Mucosa of rectum (tissue), 2 donors: ENCODE measurements at regions not wholly inside any gene's neighbourhood (a gene's known extent, or its start where the extent isn't known, plus 50 kb on each side); places are given as distances from the start of the nearest gene placed in this dataset.

Experiments
- H3K27ac ChIP-seq, 2 donors: one replicate each; pipeline ENCODE4 v1.7.0; 2013; ENCODE audit warnings: inconsistent platforms in 2 of 2, low read depth in 2 of 2, low read length in 2 of 2
- H3K27me3 ChIP-seq, 2 donors: one replicate each; pipeline ENCODE4 v1.7.0; 2013; ENCODE audit warnings: low read length in 2 of 2; ENCODE audit not compliant: control insufficient read depth in 2 of 2, insufficient read depth in 2 of 2
- H3K36me3 ChIP-seq, 2 donors: one replicate each; pipeline ENCODE4 v1.7.0; 2013; ENCODE audit warnings: low read length in 2 of 2; ENCODE audit not compliant: control insufficient read depth in 2 of 2, insufficient read depth in 2 of 2
- H3K4me1 ChIP-seq, 2 donors: one replicate each; pipeline ENCODE4 v1.7.0; 2013; ENCODE audit warnings: low read length in 2 of 2, mild to moderate bottlenecking in 1 of 2; ENCODE audit not compliant: control insufficient read depth in 2 of 2, insufficient read depth in 2 of 2
- H3K4me3 ChIP-seq, 2 donors: one replicate each; pipeline ENCODE4 v1.7.0; 2013; ENCODE audit warnings: low read length in 2 of 2
- H3K9ac ChIP-seq, 2 donors: one replicate each; pipeline ENCODE4 v1.7.0; 2013; ENCODE audit warnings: low read length in 2 of 2, low read depth in 1 of 2, mild to moderate bottlenecking in 1 of 2
- H3K9me3 ChIP-seq, 2 donors: one replicate each; pipeline ENCODE4 v1.7.0; 2013; ENCODE audit warnings: low read length in 2 of 2; ENCODE audit not compliant: control insufficient read depth in 2 of 2
- donor health status: healthy.
- donor health status: Normal muscosa, but diverticular disease.

DNA sequence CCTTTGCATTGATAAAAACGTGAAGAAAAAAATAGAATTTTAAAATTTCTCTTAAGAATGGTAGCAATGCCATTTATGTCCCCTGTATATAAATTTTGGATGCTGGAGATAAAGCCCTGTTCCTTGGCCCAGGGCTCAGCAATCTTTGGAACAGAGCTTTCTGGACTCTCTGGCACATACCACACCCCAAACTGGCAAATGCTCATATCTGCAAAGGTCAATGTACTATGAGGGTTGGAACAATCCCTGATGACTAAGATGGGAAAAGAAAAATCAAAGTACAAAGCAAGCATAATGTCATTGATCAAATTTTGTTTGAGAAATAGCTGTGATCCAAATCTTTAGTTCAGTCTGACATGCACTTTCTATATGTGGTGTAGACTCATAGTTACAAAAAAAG, 158.1 kb upstream of the HCRTR2 start:
- peaks cover 0 to 4% of the 10 kb centered on the region in 2 donors for H3K4me1 ChIP-seq
- no peaks in the 10 kb centered on the region for H3K9me3 ChIP-seq
- no peaks in the 10 kb centered on the region for H3K36me3 ChIP-seq
- no peak overlapping the region for H3K27ac ChIP-seq
- H3K4me3 ChIP-seq, result no peak overlapping the region
- no peak overlapping the region for H3K9ac ChIP-seq
- no peaks in the 10 kb centered on the region for H3K27me3 ChIP-seq

DNA sequence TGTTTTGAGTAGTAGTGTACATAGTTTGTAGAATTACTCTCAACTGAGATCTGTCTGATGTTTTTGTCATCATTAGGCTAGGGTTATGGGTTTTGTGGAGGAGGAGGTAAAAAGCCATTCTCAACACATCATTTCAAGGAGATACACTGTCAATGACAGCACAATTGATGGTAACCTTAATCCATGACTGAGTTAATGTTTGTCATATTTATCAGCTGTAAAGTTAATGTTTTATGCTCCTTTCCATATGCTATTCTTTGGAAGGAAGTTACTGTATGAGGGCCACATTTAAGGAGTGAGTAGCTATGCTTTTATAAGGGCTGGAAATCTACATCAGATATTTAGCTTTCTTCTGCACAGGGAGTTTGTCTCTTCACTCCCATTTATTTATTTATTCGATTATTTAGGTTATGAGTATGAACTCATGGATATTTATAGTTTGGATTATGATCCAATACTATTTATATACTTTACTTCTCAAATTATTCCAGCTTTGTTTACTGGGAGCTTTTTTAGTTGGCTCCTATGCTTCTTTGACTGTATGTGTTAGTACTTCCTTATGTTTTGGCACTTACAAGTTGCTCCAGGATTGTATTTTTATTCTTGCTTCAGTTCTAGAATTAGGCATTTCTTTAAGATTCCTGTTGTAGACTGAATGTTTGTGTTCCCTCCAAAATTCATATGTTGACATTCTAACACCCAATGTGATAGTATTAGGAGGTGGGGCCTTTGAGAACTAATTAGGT, 156.6 kb upstream of the HCRTR2 start:
- no peaks in the 10 kb centered on the region for H3K27me3 ChIP-seq
- H3K4me1 ChIP-seq, result peaks cover 0 to 4% of the 10 kb centered on the region in 2 donors
- no peaks in the 10 kb centered on the region for H3K36me3 ChIP-seq
- H3K27ac ChIP-seq, result no peak overlapping the region
- no peak overlapping the region for H3K9ac ChIP-seq
- no peaks in the 10 kb centered on the region for H3K9me3 ChIP-seq
- H3K4me3 ChIP-seq, result no peak overlapping the region

DNA sequence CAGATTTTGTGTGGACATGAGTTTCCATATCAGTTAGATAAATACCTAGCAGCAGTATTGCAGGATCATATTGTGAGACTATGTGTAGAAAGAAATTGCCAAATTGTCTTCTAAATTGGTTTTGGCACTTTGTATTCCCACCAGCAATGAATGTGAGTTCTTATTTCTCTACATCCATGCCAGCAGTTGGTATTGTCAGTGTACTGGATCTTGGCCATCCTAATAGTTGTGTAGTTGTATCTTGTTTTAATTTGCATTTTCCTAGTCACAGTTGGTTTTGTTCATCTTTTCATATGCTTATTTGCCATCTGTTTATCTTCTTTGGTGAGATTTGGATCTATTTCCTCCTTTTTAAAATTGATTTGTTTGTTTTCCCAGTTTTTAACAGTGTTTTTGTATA, 154.7 kb upstream of the HCRTR2 start:
- Histone ChIP-seq H3K9me3 (no peaks in the 10 kb centered on the region), H3K27me3 (no peaks in the 10 kb centered on the region), H3K4me1 (peaks cover 0 to 4% of the 10 kb centered on the region in 2 donors), H3K36me3 (no peaks in the 10 kb centered on the region), H3K4me3 (no peak overlapping the region), H3K27ac (no peak overlapping the region), H3K9ac (no peak overlapping the region)

DNA sequence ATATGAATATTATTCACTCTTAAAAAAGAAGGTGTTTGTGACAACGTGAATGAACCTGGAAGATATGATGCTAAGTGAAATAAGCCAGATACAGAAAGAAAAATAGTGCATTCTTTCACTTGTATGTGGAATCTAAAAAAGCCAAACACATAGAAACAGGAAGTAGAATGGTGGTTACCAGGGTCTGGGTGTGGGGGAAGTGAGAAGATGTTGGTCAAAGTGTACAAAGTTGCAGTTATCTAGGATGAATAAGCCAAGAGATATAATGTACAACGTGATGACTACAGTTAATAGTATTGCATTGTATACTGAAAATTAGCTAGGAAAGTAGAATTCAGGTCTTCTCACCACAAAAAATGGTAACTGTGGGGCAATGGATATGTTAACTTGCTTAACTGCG, 151.1 kb upstream of the HCRTR2 start:
- Histone ChIP-seq H3K4me1 (peaks cover 0 to under 1% of the 10 kb centered on the region in 2 donors), H3K36me3 (no peaks in the 10 kb centered on the region), H3K27ac (no peak overlapping the region), H3K4me3 (no peak overlapping the region), H3K9me3 (no peaks in the 10 kb centered on the region), H3K9ac (no peak overlapping the region), H3K27me3 (no peaks in the 10 kb centered on the region)

DNA sequence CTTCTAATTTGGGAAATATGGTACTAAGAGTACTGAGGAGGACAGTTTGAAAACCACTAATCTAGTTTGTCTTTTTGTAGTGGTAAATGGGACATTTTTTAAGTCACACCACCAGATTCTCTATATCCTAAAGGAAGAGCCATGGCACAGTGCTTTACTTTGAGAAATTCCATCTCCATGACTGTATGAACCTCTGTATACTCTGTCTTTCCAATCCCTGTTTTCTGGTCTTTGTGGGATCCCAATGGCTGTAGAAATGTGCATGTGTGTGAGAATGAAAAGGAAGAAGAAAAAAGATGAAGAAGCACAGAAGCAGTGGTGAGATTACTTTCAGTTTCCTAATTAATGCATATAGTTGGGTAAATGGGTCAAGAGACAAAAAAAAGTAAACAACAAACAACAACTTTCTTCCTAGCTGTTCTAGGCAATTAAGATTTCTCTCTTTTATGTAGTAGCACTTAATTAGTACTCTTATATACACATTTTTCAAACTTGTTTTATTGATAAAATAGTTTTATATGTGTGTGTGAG, 141.2 kb upstream of the HCRTR2 start:
- no peaks in the 10 kb centered on the region for H3K9me3 ChIP-seq
- no peaks in the 10 kb centered on the region for H3K27me3 ChIP-seq
- H3K27ac ChIP-seq, result no peak overlapping the region
- no peaks in the 10 kb centered on the region for H3K4me1 ChIP-seq
- H3K4me3 ChIP-seq, result no peak overlapping the region
- H3K36me3 ChIP-seq, result no peaks in the 10 kb centered on the region
- H3K9ac ChIP-seq, result no peak overlapping the region

DNA sequence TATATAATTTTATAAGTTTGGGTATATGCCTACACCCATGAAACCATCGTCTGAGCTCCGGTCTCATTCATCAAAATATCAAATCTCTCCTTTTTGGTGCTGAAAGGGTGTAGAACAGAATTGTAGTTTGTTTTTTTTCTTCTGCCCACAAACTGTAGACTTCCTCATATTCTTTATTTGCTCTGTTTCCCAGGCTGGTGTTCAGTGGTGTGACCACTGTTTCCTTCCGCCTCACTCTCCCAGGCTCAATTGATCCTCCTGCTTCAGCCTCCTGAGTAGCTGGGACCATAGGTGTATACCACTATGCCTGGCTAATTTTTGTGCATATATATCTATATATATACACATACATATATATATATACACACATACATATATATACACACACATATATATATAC, 139.6 kb upstream of the HCRTR2 start:
- no peak overlapping the region for H3K4me3 ChIP-seq
- H3K36me3 ChIP-seq, result no peaks in the 10 kb centered on the region
- H3K9me3 ChIP-seq, result no peaks in the 10 kb centered on the region

DNA sequence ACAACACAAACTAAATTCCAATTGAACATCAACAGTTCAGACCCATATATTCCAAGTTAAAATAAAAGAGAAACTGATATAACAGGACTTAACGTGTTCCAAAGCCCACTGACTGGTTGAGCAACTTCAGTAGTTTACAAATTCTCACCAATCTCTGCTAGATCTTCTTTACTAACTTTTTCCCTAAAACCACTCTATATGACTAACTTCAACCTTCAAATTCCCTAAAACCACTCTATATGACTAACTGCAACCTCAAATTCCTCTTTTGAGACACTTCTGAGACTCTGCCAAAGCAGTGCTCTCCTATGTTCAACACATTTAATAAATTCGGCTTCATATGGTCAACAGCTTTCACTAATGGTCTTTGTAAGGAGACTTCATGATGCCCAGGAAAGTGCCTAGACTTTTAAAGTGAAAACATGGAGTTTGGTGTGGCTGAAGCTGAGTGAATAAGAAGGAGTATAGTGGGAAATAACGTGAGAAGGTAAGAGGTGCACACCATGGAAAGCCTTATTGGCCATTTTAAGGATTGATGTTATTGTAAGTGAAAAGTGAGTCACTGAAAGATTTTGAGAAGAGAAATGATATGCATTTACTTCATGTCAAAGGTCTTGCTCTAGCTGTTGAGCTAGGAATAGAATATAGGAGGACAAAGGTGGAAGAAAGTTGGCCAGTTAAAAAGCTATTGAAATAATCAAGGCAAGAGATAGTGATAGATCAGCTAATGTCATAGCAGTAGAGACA, 134.0 kb upstream of the HCRTR2 start:
- Histone ChIP-seq H3K9me3 (no peaks in the 10 kb centered on the region), H3K27ac (no peak overlapping the region), H3K9ac (no peak overlapping the region), H3K36me3 (no peaks in the 10 kb centered on the region), H3K27me3 (no peaks in the 10 kb centered on the region), H3K4me1 (no peaks in the 10 kb centered on the region), H3K4me3 (no peak overlapping the region)

More for the DNA sequence above, 139.6 kb upstream of the HCRTR2 start:
- Histone ChIP-seq H3K9ac (no peak overlapping the region), H3K27ac (no peak overlapping the region), H3K27me3 (no peaks in the 10 kb centered on the region), H3K4me1 (no peaks in the 10 kb centered on the region)

DNA sequence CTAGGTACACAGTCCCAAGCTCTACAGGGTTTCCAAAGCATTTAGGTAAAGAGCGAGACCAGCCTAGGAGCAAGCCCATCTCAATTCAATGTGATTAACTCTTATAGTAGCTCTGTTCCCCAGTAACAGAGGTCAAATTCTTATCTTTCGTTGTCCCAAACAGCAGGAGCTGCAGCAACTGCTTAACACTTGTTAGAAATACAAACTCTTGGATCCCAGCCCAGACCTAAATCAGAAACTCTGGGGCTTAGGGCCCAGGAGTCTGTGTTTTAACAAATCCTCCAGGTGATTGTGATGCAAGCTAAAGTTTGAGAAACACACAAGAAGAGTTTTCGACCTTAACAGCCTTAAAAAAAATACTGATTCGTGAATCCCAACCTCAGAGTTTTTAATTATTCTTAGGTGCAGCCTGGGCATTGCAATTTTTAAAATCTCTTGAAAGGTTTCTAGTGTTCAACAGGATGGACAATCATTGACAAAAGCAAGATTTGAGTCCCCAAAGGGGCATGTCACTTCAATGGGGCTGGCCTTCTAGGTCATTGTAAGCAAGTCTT, 127.4 kb upstream of the HCRTR2 start:
- no peak overlapping the region for H3K27ac ChIP-seq
- no peak overlapping the region for H3K9ac ChIP-seq
- no peaks in the 10 kb centered on the region for H3K36me3 ChIP-seq
- no peak overlapping the region for H3K4me3 ChIP-seq
- no peaks in the 10 kb centered on the region for H3K27me3 ChIP-seq
- no peaks in the 10 kb centered on the region for H3K4me1 ChIP-seq
- no peaks in the 10 kb centered on the region for H3K9me3 ChIP-seq

DNA sequence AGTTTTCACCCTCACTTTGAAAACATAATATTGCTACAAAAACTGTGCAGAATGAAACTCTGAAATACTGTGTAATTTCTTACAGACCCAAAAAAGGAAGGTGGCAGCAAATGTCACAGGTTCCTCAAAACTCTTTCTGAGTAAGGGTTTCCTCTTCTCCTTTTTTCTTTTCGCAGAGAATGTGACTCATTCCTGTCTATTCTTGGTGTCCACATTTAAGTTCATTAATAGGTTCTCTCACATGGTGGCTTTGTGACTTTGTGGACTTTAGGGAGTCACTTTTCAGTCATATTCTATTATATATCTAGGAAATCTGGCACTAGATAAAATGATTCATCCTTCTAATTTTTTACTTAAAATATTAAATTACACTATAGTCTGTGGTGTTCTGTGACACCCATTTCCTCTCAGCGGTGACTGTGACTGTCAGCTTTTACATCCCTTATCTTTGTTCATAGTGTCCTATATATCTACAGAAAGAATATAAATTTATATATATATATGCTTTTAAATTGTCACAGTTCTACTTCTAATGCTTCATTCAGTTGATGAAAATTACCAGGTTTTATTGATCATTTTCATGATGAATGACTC, 126.8 kb upstream of the HCRTR2 start:
- Histone ChIP-seq H3K9ac (no peak overlapping the region), H3K27me3 (no peaks in the 10 kb centered on the region), H3K4me3 (no peak overlapping the region), H3K36me3 (no peaks in the 10 kb centered on the region), H3K27ac (no peak overlapping the region), H3K9me3 (no peaks in the 10 kb centered on the region), H3K4me1 (no peaks in the 10 kb centered on the region)

DNA sequence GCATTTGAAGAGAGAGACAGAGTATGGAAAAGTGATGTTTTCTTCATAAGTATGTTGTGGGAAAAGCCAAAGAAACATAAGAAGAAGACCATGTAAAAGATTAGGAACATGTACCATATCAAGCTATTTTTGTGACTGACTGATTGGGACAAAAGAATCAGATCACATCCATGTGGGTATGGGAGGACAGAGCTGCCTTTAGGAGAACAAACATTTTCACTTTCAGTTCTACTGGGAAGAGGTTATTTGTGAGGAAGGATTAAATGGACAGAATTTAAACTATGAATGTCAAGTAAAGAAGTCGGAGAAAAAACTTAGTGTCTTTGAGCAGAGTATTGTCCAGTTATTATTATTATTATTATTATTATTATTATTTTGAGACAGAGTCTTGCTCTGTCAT, 124.4 kb upstream of the HCRTR2 start:
- no peaks in the 10 kb centered on the region for H3K27me3 ChIP-seq
- no peaks in the 10 kb centered on the region for H3K36me3 ChIP-seq
- H3K27ac ChIP-seq, result no peak overlapping the region
- H3K4me3 ChIP-seq, result no peak overlapping the region
- no peaks in the 10 kb centered on the region for H3K9me3 ChIP-seq
- H3K9ac ChIP-seq, result no peak overlapping the region
- H3K4me1 ChIP-seq, result no peaks in the 10 kb centered on the region
